GM04503 (cell line): ENCODE measurements at regions not wholly inside any gene's neighbourhood (a gene's known extent, or its start where the extent isn't known, plus 50 kb on each side); places are given as distances from the start of the nearest gene placed in this dataset.
A peak's percentile ranks its signal among the peaks of the same experiment; 100 is the strongest.

Source experiments
- DNase-seq: peaks from one replicate; pipeline ENCODE4 v3.0.0-alpha.2; 2012; ENCODE audit warnings: low read depth

DNA sequence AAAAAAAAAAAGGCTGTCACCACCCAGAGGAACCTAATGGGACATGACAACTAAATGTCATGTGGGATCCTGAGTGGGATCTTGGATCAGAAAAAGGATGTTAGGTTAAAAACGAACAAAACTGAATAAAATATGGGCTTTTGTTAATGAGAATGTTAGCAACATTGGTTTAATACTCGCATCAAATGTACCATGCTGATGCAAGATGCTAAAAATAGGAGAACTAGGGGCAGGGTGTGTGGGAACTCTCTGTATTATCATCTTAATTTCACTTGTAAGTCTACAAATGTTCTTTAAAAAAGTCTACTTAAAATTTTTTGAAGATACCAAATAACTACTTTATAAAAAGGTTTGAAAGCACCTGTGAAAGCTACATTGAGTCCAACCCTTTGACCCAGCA is 88.8 kb upstream of the PRR5 start:
- DNase-seq = no peak

- no peak for DNase-seq
These were observed 90.0 kb upstream of the PRR5 start for GRCh38 chr22:44611880-44612496.

DNA sequence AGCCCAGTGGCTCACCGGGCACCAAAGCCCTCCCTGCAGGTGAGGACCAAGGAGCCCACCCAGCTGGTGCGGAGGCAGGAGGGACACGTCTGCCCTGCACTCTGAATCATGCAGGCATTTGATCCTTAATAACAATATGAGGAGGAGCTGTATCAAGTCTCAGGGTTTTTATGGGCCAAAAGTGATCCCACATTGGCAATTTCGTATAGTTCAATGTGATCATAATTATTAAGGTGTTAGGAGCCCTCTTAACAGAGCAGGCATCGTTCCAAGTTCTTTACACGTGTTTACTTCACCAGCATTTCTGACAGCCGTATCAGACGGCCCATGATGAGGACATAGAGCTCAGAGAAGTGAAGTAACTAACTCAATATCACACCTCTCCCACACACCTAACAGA is 91.9 kb upstream of the PRR5 start:
- DNase-seq = no peak

GRCh38 chr22:44609400-44609988 is 92.5 kb upstream of the PRR5 start:
- DNase-seq = no peak

GRCh38 chr22:44608597-44609399 is 93.2 kb upstream of the PRR5 start:
- no peak for DNase-seq

DNA sequence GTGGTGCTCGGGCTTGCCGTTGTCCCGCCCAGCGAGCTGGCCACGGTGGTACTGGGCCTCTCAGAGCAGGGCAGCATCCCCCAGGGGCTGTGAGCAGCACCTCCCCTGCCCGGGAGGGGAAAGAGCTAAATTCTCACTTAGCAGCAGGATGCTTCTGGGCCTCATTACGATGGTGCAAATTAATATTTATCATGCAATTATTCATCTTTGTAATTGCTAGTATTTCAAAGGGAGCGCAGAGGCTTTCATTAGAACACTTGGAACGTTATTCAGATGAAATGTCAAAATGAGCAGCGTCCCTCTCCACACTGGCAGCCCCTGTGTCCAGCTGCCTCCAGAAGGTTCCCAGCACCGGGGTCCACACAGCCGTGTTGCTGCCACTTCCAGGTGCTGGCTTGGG is 95.9 kb upstream of the PRR5 start:
- DNase-seq = no peak

- DNase-seq = no peak
These were observed 96.5 kb upstream of the PRR5 start for GRCh38 chr22:44605486-44605885.

- no peak for DNase-seq
These were observed 97.0 kb upstream of the PRR5 start for GRCh38 chr22:44604991-44605390.

DNA sequence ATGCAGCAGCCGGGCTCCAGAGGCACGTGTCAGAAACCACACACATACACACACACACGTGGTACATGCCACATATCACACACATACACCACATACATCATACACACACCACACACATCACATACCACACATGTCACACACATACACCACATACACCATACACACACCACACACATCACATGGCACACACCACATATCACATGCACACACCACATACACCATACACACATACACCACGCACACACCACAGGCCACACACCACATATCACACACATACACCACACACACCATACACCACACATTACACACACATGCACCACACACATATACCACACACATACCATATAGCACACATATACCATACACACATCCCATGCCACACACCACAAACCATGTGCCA is 97.5 kb upstream of the PRR5 start:
- DNase-seq = no peak

DNA sequence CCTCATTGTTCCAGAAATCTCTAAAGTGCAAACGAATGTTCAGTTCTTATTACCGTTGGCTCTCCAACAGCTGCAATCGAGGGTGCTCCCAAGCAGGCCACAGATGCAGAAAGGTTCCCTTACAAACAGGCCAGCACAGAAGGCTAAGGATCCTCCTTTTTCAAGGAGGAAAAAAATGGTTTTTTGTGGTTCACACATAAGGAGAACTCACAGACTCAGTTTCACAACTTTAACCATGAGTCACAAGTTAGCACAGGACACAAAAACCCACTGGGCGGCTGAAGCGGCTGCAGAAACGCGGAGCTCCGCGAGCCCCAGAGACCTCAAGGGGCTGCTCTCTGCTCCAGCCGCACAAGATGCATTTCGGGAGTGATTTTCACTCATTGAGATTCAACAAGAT is 98.2 kb upstream of the PRR5 start:
- no peak for DNase-seq

DNA sequence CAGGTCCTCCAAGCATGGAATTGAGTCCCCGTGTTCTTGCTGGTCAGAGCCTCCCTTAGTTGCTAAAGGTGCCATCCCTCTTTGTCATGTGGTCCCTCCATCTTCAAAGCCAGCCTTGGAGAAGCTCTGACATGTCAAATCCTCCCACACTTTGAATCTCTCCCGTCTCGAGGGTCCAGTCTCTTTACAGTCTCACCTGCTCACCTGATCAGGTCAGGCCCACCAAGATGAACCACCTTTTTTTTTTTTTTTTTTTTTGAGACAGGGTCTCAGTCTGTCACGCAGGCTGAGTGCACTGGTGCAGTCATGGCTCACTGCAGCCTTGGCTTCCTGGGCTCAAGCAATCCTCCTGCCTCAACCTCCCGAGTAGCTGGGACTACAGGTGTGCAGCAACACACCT is 100.3 kb upstream of the PRR5 start:
- DNase-seq = no peak

DNA sequence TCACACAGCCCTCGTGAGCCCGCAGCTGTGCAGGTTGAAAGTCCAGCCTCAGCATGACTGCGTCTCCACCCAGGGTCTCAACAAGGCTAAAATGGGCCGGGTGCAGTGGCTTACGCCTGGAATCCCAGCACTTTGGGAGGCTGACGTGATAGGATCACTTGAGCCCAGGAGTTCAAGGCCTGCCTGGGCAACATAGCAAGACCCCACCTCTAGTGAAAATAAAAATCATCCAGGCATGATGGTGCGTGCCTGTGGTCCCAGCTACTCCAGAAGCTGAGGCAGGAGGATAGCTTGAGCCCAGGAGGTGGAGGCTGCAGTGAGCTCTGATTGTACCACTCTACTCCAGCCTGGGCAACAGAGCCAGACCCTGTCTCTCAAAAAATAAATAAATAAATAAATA is 100.8 kb upstream of the PRR5 start:
- no peak for DNase-seq

DNA sequence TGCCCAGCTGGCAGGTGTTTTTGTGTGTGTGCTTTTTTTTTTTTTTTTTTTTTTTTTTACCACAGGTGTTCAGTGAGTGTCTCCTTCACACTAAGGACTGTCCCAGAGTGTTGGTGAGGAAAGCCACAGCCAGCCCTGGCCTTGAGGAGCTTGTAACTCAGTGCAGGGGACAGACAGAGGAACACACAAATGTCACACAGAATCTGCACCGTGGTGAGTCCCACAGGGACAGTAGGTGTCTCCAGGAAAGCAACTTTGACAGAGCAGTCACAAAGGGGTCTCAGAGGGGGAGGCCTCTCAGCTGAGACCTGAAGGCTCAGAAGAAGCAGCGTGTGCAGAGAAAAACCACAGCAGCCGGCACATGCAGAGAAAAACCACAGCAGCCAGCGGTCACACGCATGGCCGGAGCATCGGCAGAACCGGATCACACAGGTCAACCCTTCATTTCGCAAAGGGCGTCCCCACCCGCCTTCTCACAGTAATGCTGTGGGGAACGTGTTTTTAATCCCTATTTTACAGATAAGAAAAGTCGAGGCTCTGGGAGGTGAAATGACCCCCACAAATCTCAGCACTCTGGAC is 101.7 kb upstream of the PRR5 start:
- DNase-seq = no peak

- DNase-seq = no peak
These were observed 101.6 kb upstream of the RTL6 start for GRCh38 chr22:44599500-44600140.

GRCh38 chr22:44599084-44599483 is 101.1 kb upstream of the RTL6 start:
- DNase-seq = no peak

GRCh38 chr22:44597616-44598015 is 99.6 kb upstream of the RTL6 start:
- peak; percentile 6 for DNase-seq

- DNase-seq = no peak
These were observed 98.5 kb upstream of the RTL6 start for GRCh38 chr22:44596396-44597125.

GRCh38 chr22:44595841-44596341 is 97.9 kb upstream of the RTL6 start:
- no peak for DNase-seq

- DNase-seq = no peak
These were observed 96.9 kb upstream of the RTL6 start for GRCh38 chr22:44594951-44595350.

GRCh38 chr22:44592824-44593148 is 94.8 kb upstream of the RTL6 start:
- no peak for DNase-seq

DNA sequence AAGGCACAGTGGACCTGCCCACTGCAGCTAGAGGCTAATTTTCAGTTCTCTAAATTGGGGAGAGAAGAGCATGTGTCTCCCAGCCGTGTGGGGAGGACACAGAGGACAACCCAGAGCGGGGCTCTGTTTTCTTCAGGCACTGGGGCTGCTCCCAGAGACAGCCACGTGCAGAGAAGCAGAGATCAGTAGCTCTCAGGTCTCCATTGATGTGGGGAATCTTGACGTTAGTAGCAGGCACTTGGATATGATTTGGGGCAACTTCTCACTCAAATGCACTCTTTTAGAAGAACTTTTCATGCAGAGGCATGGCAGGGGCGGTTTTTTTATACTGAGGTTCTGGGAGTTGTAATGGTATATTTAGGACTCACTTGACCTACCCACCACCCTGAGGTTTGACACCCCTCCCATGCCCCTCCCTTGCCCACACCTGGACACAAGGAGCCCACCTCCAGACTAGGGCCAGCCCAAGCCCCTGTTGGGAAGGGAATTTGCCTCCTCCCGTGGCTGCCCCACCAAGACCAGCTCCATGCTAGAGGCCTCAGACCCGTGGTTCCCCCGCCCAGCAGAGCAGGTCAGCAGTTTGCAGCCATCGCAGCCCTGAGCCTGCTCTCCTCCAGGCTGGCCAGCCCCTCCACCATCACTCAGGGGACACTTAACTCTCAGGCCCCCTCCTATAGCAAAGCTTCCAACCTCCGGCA is 94.2 kb upstream of the RTL6 start:
- DNase-seq = no peak
